HG03196 (cell line): ENCODE measurements at regions not wholly inside any gene's neighbourhood (a gene's known extent, or its start where the extent isn't known, plus 50 kb on each side); places are given as distances from the start of the nearest gene placed in this dataset.

Experiments
- ATAC-seq: cut with Tn5 transposase; IDR thresholded peaks from one replicate; pipeline ENCODE4 v1.9.1; 2021; ENCODE audit not compliant: unreplicated experiment

- no peak for ATAC-seq
Measured at GRCh38 chr6:147855803-147856482, 347.5 kb downstream of the SAMD5 start.

- ATAC-seq = no peak
Measured at GRCh38 chr6:147856687-147857086, 348.2 kb downstream of the SAMD5 start.

GRCh38 chr6:147858421-147858820 is 349.9 kb downstream of the SAMD5 start:
- no peak for ATAC-seq

GRCh38 chr6:147859071-147859470 is 350.6 kb downstream of the SAMD5 start:
- ATAC-seq = no peak

- no peak for ATAC-seq
Measured at GRCh38 chr6:147861696-147862095, 353.2 kb downstream of the SAMD5 start.

GRCh38 chr6:147867433-147868226 is 359.1 kb downstream of the SAMD5 start:
- no peak for ATAC-seq

- no peak for ATAC-seq
Measured at GRCh38 chr6:147868427-147869190, 360.1 kb downstream of the SAMD5 start.

- no peak for ATAC-seq
Measured at GRCh38 chr6:147869201-147869600, 360.7 kb downstream of the SAMD5 start.

GRCh38 chr6:147869869-147870268 is 361.4 kb downstream of the SAMD5 start:
- no peak for ATAC-seq

- ATAC-seq = no peak
Measured at GRCh38 chr6:147870506-147871110, 362.1 kb downstream of the SAMD5 start.

GRCh38 chr6:147872002-147872401 is 363.5 kb downstream of the SAMD5 start:
- ATAC-seq = no peak

- ATAC-seq = no peak
Measured at GRCh38 chr6:147873816-147874215, 365.3 kb downstream of the SAMD5 start.

GRCh38 chr6:147874322-147874721 is 365.8 kb downstream of the SAMD5 start:
- ATAC-seq = no peak

- ATAC-seq = no peak
Measured at GRCh38 chr6:147879031-147879580, 370.6 kb downstream of the SAMD5 start.

GRCh38 chr6:147881432-147881831 is 372.9 kb downstream of the SAMD5 start:
- ATAC-seq = no peak

GRCh38 chr6:147888374-147888773 is 379.9 kb downstream of the SAMD5 start:
- no peak for ATAC-seq

GRCh38 chr6:147891671-147892070 is 383.2 kb downstream of the SAMD5 start:
- no peak for ATAC-seq

- no peak for ATAC-seq
Measured at GRCh38 chr6:147892476-147892875, 384.0 kb downstream of the SAMD5 start.

GRCh38 chr6:147895272-147895671 is 386.8 kb downstream of the SAMD5 start:
- no peak for ATAC-seq

GRCh38 chr6:147900247-147900830 is 391.8 kb downstream of the SAMD5 start:
- ATAC-seq = no peak

GRCh38 chr6:147903321-147903720 is 394.8 kb downstream of the SAMD5 start:
- no peak for ATAC-seq
